PFSK-1 (cell line): ENCODE measurements at regions not wholly inside any gene's neighbourhood (a gene's known extent, or its start where the extent isn't known, plus 50 kb on each side); places are given as distances from the start of the nearest gene placed in this dataset.

Source experiments
- FOXP2 ChIP-seq: optimal IDR thresholded peaks from 2 replicates; pipeline ENCODE3; 2011; ENCODE audit warnings: borderline replicate concordance, control low read depth, inconsistent platforms; ENCODE audit not compliant: insufficient read depth; ENCODE audit errors: extremely low read length, extremely low read depth
- POLR2AphosphoS5 ChIP-seq: IDR thresholded peaks from 2 replicates; pipeline ENCODE4 v1.6.1; 2012; ENCODE audit warnings: low read depth, mild to moderate bottlenecking, control low read depth, low read length, moderate library complexity
- SIN3A ChIP-seq: IDR thresholded peaks from 2 replicates; pipeline ENCODE4 v1.6.1; 2012; ENCODE audit warnings: mild to moderate bottlenecking, low read length, moderate library complexity, borderline replicate concordance; ENCODE audit not compliant: insufficient read depth
- TAF1 ChIP-seq: IDR thresholded peaks from 2 replicates; pipeline ENCODE4 v1.6.1; 2012; ENCODE audit warnings: low read length, control low read depth, borderline replicate concordance; ENCODE audit not compliant: insufficient read depth
- TF ChIP-seq, protein P1 (sequence below), 2 experiments: IDR thresholded peaks; 2 replicates each; pipeline versions ENCODE4 v1.6.1 to v1.8.0; 2011 to 2012; ENCODE audit warnings: low read depth in 2 of 2, low read length in 2 of 2, control low read depth in 1 of 2, inconsistent platforms in 1 of 2, mild to moderate bottlenecking in 1 of 2, moderate library complexity in 1 of 2; ENCODE audit not compliant: insufficient read depth in 1 of 2

DNA sequence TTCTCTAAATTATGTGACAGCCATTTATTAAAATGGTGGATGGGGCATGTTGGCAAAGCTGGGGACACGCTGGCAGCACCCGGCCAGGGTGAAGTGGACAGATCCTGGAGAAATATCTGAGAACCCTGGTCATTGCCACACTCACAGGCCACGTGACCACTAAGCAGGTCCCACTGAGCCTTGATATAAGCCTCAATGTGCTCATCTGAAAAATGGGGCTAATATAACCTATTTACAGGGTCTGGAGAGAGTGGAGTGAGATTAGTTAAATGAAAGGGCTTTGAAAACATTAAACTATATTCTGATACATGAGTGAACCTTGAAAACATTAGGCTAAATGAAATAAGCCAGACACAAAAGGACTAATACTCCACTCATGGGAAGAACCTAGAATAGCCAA is 108.9 kb downstream of the RBFOX3 start:
- TF ChIP-seq FOXP2 (no peak), POLR2AphosphoS5 (no peak), SIN3A (no peak), TAF1 (no peak)
- TF ChIP-seq, protein P1, sequence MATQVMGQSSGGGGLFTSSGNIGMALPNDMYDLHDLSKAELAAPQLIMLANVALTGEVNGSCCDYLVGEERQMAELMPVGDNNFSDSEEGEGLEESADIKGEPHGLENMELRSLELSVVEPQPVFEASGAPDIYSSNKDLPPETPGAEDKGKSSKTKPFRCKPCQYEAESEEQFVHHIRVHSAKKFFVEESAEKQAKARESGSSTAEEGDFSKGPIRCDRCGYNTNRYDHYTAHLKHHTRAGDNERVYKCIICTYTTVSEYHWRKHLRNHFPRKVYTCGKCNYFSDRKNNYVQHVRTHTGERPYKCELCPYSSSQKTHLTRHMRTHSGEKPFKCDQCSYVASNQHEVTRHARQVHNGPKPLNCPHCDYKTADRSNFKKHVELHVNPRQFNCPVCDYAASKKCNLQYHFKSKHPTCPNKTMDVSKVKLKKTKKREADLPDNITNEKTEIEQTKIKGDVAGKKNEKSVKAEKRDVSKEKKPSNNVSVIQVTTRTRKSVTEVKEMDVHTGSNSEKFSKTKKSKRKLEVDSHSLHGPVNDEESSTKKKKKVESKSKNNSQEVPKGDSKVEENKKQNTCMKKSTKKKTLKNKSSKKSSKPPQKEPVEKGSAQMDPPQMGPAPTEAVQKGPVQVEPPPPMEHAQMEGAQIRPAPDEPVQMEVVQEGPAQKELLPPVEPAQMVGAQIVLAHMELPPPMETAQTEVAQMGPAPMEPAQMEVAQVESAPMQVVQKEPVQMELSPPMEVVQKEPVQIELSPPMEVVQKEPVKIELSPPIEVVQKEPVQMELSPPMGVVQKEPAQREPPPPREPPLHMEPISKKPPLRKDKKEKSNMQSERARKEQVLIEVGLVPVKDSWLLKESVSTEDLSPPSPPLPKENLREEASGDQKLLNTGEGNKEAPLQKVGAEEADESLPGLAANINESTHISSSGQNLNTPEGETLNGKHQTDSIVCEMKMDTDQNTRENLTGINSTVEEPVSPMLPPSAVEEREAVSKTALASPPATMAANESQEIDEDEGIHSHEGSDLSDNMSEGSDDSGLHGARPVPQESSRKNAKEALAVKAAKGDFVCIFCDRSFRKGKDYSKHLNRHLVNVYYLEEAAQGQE (IDR thresholded peaks at IDR 0.05; ENCODE audit: insufficient read depth in 1 of 2, low read depth in 2 of 2, low read length in 2 of 2), result no peak

DNA sequence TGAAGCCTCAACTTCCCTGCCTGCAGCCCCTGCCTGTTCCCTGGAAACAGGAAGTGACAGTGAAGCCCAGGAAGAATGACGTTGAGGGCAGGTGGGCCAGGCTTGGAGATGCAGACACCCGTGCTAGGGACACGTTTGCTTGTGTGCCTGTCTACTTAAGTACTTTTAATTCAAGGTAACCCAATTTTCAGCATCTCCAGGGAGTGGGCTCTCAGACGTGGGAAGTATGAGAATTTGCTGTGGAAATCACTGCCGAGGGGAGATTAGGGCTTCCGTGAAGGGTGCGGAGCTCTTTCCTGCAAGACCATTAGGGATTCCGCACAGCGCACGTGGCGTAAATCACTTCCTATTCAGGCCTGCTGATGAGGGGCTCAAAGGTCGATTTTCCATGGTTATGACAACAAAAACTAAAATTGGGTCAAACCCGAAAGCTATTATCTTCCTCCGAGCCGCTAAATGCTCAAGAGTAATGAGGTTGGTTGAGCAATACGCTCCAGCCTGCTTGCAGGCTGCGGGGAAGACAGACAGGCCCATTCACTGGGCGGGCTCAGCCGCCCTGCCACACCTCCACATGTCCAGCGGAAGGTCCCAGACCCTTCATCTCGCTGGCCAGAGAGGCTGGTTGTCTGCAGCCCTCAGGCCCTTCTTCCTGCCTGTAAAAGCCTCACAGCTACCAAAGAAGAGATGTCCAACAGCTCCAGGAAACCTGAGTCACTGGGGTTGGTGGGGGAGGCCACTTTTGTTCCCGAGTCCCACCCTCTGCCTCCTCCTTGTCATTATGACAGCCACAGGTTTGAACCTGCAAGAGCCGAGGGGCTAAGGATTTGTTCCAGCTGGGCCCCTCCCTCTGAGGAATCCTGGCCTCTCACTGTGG is 109.9 kb downstream of the RBFOX3 start:
- TF ChIP-seq FOXP2 (no peak), TAF1 (no peak), SIN3A (no peak)

- TF ChIP-seq, protein P1 (IDR thresholded peaks at IDR 0.05; ENCODE audit: insufficient read depth in 1 of 2, low read depth in 2 of 2, low read length in 2 of 2), result no peak
- TF ChIP-seq TAF1 (no peak), POLR2AphosphoS5 (no peak), SIN3A (no peak), FOXP2 (no peak)
These were observed 112.0 kb downstream of the RBFOX3 start for GRCh38 chr17:79498854-79499253.

- TF ChIP-seq, protein P1 (IDR thresholded peaks at IDR 0.05; ENCODE audit: insufficient read depth in 1 of 2, low read depth in 2 of 2, low read length in 2 of 2), result no peak
- TF ChIP-seq POLR2AphosphoS5 (no peak), TAF1 (no peak), FOXP2 (no peak), SIN3A (no peak)
These were observed 113.0 kb downstream of the RBFOX3 start for GRCh38 chr17:79497777-79498348.

GRCh38 chr17:79496422-79497005 is 114.3 kb downstream of the RBFOX3 start:
- TF ChIP-seq, protein P1 (IDR thresholded peaks at IDR 0.05; ENCODE audit: insufficient read depth in 1 of 2, low read depth in 2 of 2, low read length in 2 of 2), result no peak
- TF ChIP-seq FOXP2 (no peak), POLR2AphosphoS5 (no peak), TAF1 (no peak), SIN3A (no peak)
